HL-60/S4 treated with retinoic acid at 250 ng/mL for 4 days and 3 days (cell line): ENCODE measurements at regions not wholly inside any gene's neighbourhood (a gene's known extent, or its start where the extent isn't known, plus 50 kb on each side); places are given as distances from the start of the nearest gene placed in this dataset.

Source experiments
- in situ Hi-C: fragments of 300-500 bp; cut with MboI; formaldehyde crosslinking; loops from 2 replicates; pipeline ENCODE4 v1.7.0; 2022; ENCODE audit warnings: low sequenced_read_pairs

GRCh38 chr12:14268120-14268515, 97.4 kb upstream of the ATF7IP start:
- in situ Hi-C loops = loop anchor here (25.0 kb wide), 2 partner anchors 94 to 719 kb away; partner anchors contain the start of gene ATF7IP

- in situ Hi-C loops = loop anchor here (25.0 kb wide), 2 partner anchors 92 to 717 kb away; partner anchors contain the start of gene ATF7IP
Observed at GRCh38 chr12:14270392-14270791, 95.1 kb upstream of the ATF7IP start.

- in situ Hi-C loops = loop anchor here (25.0 kb wide), 2 partner anchors 89 to 714 kb away; partner anchors contain the start of gene ATF7IP
Observed at GRCh38 chr12:14272956-14273912, 92.2 kb upstream of the ATF7IP start.

GRCh38 chr12:14273913-14274311, 91.6 kb upstream of the ATF7IP start:
- in situ Hi-C loops = loop anchor here (25.0 kb wide), 2 partner anchors 88 to 713 kb away; partner anchors contain the start of gene ATF7IP

GRCh38 chr12:14275111-14275510, 90.4 kb upstream of the ATF7IP start:
- in situ Hi-C loops = no loop called here

- in situ Hi-C loops = no loop called here
Observed at GRCh38 chr12:14275886-14276285, 89.6 kb upstream of the ATF7IP start.

GRCh38 chr12:14278294-14278953, 87.1 kb upstream of the ATF7IP start:
- in situ Hi-C loops = no loop called here

- in situ Hi-C loops = no loop called here
Observed at GRCh38 chr12:14279845-14280244, 85.6 kb upstream of the ATF7IP start.

GRCh38 chr12:14280921-14281320, 84.6 kb upstream of the ATF7IP start:
- in situ Hi-C loops = no loop called here

GRCh38 chr12:14281539-14281938, 83.9 kb upstream of the ATF7IP start:
- in situ Hi-C loops = no loop called here

GRCh38 chr12:14283489-14284144, 81.9 kb upstream of the ATF7IP start:
- in situ Hi-C loops = no loop called here

- in situ Hi-C loops = no loop called here
Observed at GRCh38 chr12:14284184-14284722, 81.2 kb upstream of the ATF7IP start.

- in situ Hi-C loops = no loop called here
Observed at GRCh38 chr12:14289601-14290000, 75.9 kb upstream of the ATF7IP start.

- in situ Hi-C loops = no loop called here
Observed at GRCh38 chr12:14290951-14291350, 74.5 kb upstream of the ATF7IP start.

GRCh38 chr12:14303661-14304155, 61.8 kb upstream of the ATF7IP start:
- in situ Hi-C loops = no loop called here

- in situ Hi-C loops = no loop called here
Observed at GRCh38 chr12:14307004-14307403, 58.5 kb upstream of the ATF7IP start.

- in situ Hi-C loops = no loop called here
Observed at GRCh38 chr12:14308516-14308915, 57.0 kb upstream of the ATF7IP start.

- in situ Hi-C loops = no loop called here
Observed at GRCh38 chr12:14310866-14311265, 54.6 kb upstream of the ATF7IP start.

GRCh38 chr12:14313379-14314138, 51.9 kb upstream of the ATF7IP start:
- in situ Hi-C loops = no loop called here

- in situ Hi-C loops = no loop called here
Observed at GRCh38 chr12:14314801-14315200, 50.7 kb upstream of the ATF7IP start.
